BLaER1 treated with 17β-estradiol and CSF1 and Interleukin-3, amounts not matched to agents 10 nM and 100 nM (cell line): ENCODE measurements at regions not wholly inside any gene's neighbourhood (a gene's known extent, or its start where the extent isn't known, plus 50 kb on each side); places are given as distances from the start of the nearest gene placed in this dataset.

Experiments
- H3K27ac ChIP-seq, 11 experiments: shearing (Covaris generic); formaldehyde crosslinking; 2 replicates each; pipeline ENCODE4 v1.8.1; 2022
- H3K27me3 ChIP-seq, 11 experiments: shearing (Covaris generic); formaldehyde crosslinking; 2 replicates each; pipeline ENCODE4 v1.8.1; 2022
- H3K36me3 ChIP-seq, 11 experiments: shearing (Covaris generic); formaldehyde crosslinking; 2 replicates each; pipeline ENCODE4 v1.8.1; 2022
- H3K4me1 ChIP-seq, 10 experiments: shearing (Covaris generic); formaldehyde crosslinking; 2 replicates each; pipeline ENCODE4 v1.8.1; 2022
- H3K4me2 ChIP-seq, 11 experiments: shearing (Covaris generic); formaldehyde crosslinking; 2 replicates each; pipeline ENCODE4 v1.8.1; 2022
- H3K4me3 ChIP-seq, 10 experiments: shearing (Covaris generic); formaldehyde crosslinking; 2 replicates each; pipeline ENCODE4 v1.8.1; 2022
- H3K9ac ChIP-seq, 11 experiments: shearing (Covaris generic); formaldehyde crosslinking; 2 replicates each; pipeline ENCODE4 v1.8.1; 2022
- H3K9me3 ChIP-seq, 11 experiments: shearing (Covaris generic); formaldehyde crosslinking; replicated peaks in 1 of 11; 2 replicates each; pipeline ENCODE4 v1.8.1; 2022
- H4K20me1 ChIP-seq, 11 experiments: shearing (Covaris generic); formaldehyde crosslinking; 2 replicates each; pipeline ENCODE4 v1.8.1; 2022
- Cebpa-rat ChIP-seq, 11 experiments: shearing (Covaris generic); IDR thresholded peaks; 2 replicates each; pipeline ENCODE4 v1.8.1; 2022

DNA sequence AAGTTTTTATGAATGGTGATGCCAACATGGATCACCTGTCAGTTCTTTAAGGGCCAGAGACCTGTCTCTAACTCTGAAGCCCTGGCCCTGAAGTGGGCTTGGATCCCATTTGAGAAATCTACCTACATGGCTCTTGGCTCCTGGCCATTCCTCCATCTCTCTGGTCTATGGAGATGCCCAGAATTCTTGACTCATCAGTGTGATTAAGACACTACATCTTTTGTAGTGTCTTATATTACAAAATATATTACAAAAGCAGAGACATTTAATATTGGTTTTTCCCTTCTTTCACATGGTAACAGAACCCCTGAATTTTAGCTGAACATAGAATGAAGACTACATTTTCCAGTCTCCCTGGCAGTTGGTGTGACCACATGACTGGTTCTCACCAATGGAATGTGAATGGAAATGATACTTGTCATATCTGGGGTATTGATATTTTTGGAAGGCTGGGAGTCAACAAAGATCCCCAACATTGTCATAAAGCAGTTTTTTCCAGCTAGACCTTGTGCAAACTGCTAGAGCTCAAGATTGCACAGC lies 198.3 kb downstream of the SREK1 start:
- H3K36me3 ChIP-seq, result no peaks in the 10 kb centered on the region

DNA sequence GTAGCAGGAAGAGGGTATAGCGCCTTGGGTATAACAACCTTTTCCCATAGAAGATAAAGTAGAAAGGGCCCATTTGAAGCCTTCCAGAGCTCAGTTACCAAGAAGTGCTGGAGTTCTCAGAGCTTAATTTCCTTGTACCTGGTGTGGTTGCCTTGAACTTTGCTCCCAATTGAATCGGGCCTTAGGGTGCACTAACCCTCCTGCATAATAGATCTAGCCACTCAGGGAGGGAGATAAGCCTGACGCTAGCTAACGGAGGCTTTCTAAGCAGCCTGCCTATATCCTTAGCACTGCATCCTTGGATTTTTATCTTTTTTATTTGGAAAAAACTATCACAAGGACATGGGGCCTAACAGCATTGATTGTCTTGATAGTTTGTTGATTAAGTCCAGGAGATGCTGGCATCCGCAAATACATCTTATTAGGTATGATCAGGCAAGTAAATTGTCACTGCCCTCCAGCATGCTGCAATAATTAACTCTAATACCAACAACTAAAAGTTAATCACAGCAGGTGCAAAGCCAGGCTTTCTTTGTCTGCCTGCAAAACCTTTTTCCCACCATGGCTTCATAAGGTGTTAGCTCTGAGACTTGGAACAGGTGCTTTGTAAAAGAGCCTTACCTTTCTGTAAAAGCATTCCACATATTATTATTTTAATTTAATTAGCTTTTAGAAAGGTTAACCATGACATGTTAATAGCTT lies 199.4 kb downstream of the SREK1 start:
- Histone ChIP-seq H4K20me1 (no peaks in the 10 kb centered on the region), H3K9ac (no peak overlapping the region), H3K4me3 (no peak overlapping the region), H3K4me1 (peaks cover 0 to 30% (median 5%) of the 10 kb centered on the region in 10 experiments; a peak in 9 of 20 replicates), H3K36me3 (no peaks in the 10 kb centered on the region), H3K4me2 (no peak overlapping the region), H3K27me3 (no peaks in the 10 kb centered on the region), H3K9me3 (peaks cover 0 to 6% (median 0%) of the 10 kb centered on the region in 11 experiments; a peak in 1 of 22 replicates), H3K27ac (no peak overlapping the region)
- TF ChIP-seq Cebpa-rat (IDR thresholded peaks at IDR 0.05), result no peak

More for the DNA sequence above, 198.3 kb downstream of the SREK1 start:
- no peak overlapping the region for H3K4me2 ChIP-seq
- peaks cover 0 to 6% (median 0%) of the 10 kb centered on the region in 11 experiments; a peak in 1 of 22 replicates for H3K9me3 ChIP-seq
- no peak for TF ChIP-seq Cebpa-rat (IDR thresholded peaks at IDR 0.05)
- H3K4me3 ChIP-seq, result no peak overlapping the region
- no peak overlapping the region for H3K9ac ChIP-seq
- H3K27ac ChIP-seq, result no peak overlapping the region
- H3K4me1 ChIP-seq, result peaks cover 0 to 38% (median under 1%) of the 10 kb centered on the region in 10 experiments; a peak in 9 of 20 replicates
- H4K20me1 ChIP-seq, result no peaks in the 10 kb centered on the region
- H3K27me3 ChIP-seq, result no peaks in the 10 kb centered on the region

DNA sequence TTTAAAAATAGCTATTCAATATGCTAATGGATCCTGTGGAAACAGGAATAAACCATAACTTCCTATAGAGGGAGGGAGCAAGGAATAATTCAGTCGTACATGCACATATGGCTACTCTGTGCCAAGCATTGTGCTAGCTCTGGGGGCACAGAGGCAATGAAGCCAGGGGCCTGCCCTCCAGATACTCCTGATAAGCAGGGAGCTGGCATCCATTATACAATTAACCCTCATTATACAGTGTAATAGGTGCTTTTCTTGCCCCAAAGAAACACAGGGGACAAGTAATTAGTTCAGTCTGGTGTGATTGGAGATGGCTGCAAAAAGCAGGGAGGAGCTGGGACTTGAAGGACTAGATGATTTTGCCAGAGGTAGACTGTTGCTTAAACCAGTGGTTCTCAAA lies 200.4 kb downstream of the SREK1 start:
- no peak for TF ChIP-seq Cebpa-rat (IDR thresholded peaks at IDR 0.05)
- H3K9ac ChIP-seq, result no peak overlapping the region
- H3K9me3 ChIP-seq, result no peaks in the 10 kb centered on the region
- peaks cover 0 to 20% (median 5%) of the 10 kb centered on the region in 10 experiments; a peak in 9 of 20 replicates for H3K4me1 ChIP-seq
- H3K4me3 ChIP-seq, result no peak overlapping the region
- no peak overlapping the region for H3K27ac ChIP-seq
- H3K27me3 ChIP-seq, result no peaks in the 10 kb centered on the region
- no peak overlapping the region for H3K4me2 ChIP-seq
- no peaks in the 10 kb centered on the region for H3K36me3 ChIP-seq
- H4K20me1 ChIP-seq, result no peaks in the 10 kb centered on the region

DNA sequence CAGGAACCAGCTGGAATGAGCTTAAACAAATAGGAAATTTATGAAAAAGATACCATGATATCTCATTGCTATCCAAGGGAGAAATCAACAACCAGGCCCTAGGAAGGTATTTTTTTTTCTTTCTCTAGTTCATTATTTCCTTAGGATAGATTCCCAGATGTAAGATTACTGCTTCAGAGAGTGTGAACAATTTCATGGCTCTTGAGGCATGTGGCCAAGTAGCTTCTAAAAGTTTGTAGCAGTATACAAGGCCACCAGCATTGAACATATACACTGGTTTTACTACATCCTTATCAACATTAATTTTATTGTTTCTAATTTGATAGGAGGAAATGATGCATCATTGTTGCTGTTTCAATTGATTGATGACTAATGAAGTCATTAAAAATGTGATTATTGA lies 201.2 kb downstream of the SREK1 start:
- no peak overlapping the region for H3K27ac ChIP-seq
- no peak for TF ChIP-seq Cebpa-rat (IDR thresholded peaks at IDR 0.05)
- no peaks in the 10 kb centered on the region for H4K20me1 ChIP-seq
- no peaks in the 10 kb centered on the region for H3K27me3 ChIP-seq
- H3K4me3 ChIP-seq, result no peak overlapping the region
- H3K36me3 ChIP-seq, result no peaks in the 10 kb centered on the region
- peaks cover 0 to 19% (median 5%) of the 10 kb centered on the region in 10 experiments; a peak in 8 of 20 replicates for H3K4me1 ChIP-seq
- no peaks in the 10 kb centered on the region for H3K9me3 ChIP-seq
- no peak overlapping the region for H3K9ac ChIP-seq
- H3K4me2 ChIP-seq, result no peak overlapping the region

DNA sequence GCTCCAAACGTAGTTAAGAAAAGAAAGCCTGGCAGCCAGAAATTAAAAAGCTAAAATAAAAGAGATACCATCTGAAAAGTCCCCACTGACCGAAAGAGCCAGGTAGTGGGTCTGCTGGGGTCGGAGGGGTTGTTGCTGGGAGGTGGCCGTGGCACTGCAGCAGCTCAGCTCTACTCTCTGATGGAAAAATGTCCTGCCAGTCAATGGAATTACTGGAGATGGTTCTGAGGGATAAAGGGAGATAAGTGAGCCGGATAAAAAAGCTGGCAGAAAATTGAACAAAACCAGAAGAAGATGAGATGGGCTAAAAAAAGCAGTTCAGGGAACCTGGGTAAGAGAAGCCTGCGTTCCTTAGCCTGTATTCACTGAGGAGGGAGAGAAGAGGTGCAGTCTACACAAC lies 202.8 kb downstream of the SREK1 start:
- no peak overlapping the region for H3K27ac ChIP-seq
- TF ChIP-seq Cebpa-rat (IDR thresholded peaks at IDR 0.05), result no peak
- H3K4me3 ChIP-seq, result no peak overlapping the region

DNA sequence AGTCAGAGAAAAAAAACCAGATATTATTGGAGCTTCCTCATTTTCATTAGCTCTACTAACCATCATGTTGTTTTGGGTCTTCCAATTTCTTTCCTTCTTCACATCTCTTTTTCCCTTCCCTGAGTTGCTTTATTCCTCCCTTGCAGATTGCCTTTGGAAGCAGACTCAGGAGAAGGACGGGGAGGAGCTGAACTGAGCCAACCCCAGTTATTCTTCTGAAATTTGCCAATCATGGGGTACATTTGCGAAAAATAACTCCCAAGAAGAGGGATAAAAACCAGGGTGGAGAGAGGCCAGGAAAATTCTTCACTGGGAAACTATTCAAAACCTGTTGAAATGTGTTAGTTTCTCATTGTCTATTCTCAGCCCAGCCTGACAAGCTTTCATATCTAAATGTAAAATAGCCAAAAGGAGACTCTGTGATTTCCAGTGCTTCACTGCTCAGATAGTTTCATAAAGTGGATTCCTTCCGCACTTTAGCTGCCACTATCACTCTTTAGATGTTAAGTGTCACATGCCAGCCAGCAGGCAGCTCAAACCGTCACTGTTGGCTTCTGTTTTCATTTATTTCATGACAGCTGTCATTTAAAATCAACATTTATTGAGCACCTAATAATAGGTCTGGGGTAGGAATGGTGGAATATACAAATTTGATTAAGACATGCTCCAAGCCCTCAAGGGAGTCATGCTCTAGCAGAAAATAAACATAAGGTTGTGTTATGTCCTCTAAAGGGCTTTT lies 204.5 kb downstream of the SREK1 start:
- Histone ChIP-seq H3K4me1 (peaks cover 0 to 34% (median 8%) of the 10 kb centered on the region in 10 experiments; a peak in 11 of 20 replicates), H3K4me2 (no peak overlapping the region), H4K20me1 (no peaks in the 10 kb centered on the region), H3K36me3 (no peaks in the 10 kb centered on the region), H3K27ac (no peak overlapping the region), H3K9ac (no peak overlapping the region), H3K27me3 (no peaks in the 10 kb centered on the region), H3K9me3 (no peaks in the 10 kb centered on the region), H3K4me3 (no peak overlapping the region)
- no peak for TF ChIP-seq Cebpa-rat (IDR thresholded peaks at IDR 0.05)

More for the DNA sequence above, 202.8 kb downstream of the SREK1 start:
- no peak overlapping the region for H3K4me2 ChIP-seq
- no peaks in the 10 kb centered on the region for H3K9me3 ChIP-seq
- peaks cover 0 to 18% (median 8%) of the 10 kb centered on the region in 10 experiments; a peak in 11 of 20 replicates for H3K4me1 ChIP-seq
- no peaks in the 10 kb centered on the region for H3K36me3 ChIP-seq
- H3K27me3 ChIP-seq, result no peaks in the 10 kb centered on the region
- no peaks in the 10 kb centered on the region for H4K20me1 ChIP-seq
- H3K9ac ChIP-seq, result no peak overlapping the region

DNA sequence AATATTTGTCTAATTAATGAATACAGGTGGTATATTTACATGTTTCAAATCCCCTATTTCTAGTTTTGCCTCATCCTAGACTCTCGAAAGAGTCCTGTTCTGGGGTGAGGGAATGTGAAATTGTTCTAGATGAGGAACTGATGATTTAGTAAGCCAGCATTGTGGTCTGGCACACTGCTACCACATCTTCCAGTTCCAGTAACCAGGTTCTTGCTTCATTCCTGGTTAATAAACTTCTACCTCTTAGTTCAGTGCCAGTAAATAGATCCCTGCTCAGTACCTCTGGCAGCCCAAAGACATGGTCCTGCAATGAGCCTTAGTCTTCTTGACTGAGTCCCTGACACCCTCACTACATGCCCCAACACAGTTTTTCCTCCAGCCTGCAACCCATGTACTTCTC lies 207.7 kb downstream of the SREK1 start:
- Histone ChIP-seq H3K4me3 (no peak overlapping the region), H3K27ac (peak overlapping the region in 6 of 11 experiments; percentile 29 to 72 (median 64); a peak in 9 of 22 replicates), H4K20me1 (no peaks in the 10 kb centered on the region), H3K9me3 (no peaks in the 10 kb centered on the region), H3K9ac (peak overlapping the region in 4 of 11 experiments; percentile 25 to 53 (median 38); a peak in 4 of 22 replicates), H3K36me3 (no peaks in the 10 kb centered on the region), H3K27me3 (no peaks in the 10 kb centered on the region), H3K4me2 (peak overlapping the region in 5 of 11 experiments; percentile 23 to 84 (median 62); a peak in 10 of 22 replicates), H3K4me1 (peaks cover 0 to 58% (median 16%) of the 10 kb centered on the region in 10 experiments; a peak in 15 of 20 replicates)
- TF ChIP-seq Cebpa-rat (IDR thresholded peaks at IDR 0.05), result peak in 2 of 11 experiments; percentile 19 to 50; a peak in 1 of 22 replicates

DNA sequence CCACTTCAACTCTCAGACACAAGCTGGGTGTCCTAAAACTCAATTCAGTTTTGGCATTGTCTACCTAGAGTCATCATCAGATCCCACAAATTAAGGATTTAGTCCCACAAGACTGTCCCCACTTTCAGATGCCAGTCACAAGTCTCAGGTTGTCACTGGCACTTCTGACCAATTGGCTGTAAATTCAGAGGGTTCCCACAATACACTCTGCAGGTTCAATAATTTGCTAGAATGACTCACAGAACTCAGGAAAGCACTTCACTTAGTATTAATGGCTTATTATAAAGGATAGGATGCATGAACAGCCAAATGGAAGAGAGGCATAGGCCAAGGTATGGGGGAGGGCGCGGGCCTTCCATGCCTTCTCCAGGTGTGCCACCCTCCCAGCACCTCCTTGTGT lies 209.1 kb downstream of the SREK1 start:
- Histone ChIP-seq H4K20me1 (no peaks in the 10 kb centered on the region), H3K4me1 (peaks cover 0 to 58% (median 11%) of the 10 kb centered on the region in 10 experiments; a peak in 15 of 20 replicates), H3K27ac (peak overlapping the region in 2 of 11 experiments; percentile 60 to 72; a peak in 4 of 22 replicates), H3K9ac (no peak overlapping the region), H3K9me3 (no peaks in the 10 kb centered on the region), H3K27me3 (no peaks in the 10 kb centered on the region), H3K4me3 (no peak overlapping the region), H3K36me3 (no peaks in the 10 kb centered on the region), H3K4me2 (peak overlapping the region in 2 of 11 experiments; percentile 63 to 77; a peak in 3 of 22 replicates)
- TF ChIP-seq Cebpa-rat (IDR thresholded peaks at IDR 0.05), result no peak

DNA sequence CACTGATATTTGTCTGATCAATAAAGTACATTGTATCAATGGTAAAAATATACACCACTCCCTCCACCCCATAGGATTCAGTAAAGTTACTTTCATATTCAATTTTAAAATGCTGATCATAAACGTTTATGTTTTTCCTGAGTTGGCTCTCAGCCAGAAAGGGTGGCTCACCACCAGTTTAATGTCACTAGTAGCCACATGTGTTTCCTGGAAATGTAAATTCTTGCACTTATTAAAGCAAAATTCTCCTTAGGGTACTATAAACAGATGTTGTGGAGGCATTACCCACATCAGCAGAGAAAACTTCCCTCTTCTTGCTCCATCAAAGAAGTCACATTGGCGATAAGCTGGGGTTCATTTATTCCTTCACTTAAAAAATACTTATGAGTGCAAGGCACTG lies 210.3 kb downstream of the SREK1 start:
- no peak overlapping the region for H3K9ac ChIP-seq
- H3K9me3 ChIP-seq, result no peaks in the 10 kb centered on the region
- no peaks in the 10 kb centered on the region for H3K27me3 ChIP-seq
- H3K4me2 ChIP-seq, result peak overlapping the region in 5 of 11 experiments; percentile 1 to 77 (median 27); a peak in 10 of 22 replicates
- no peak for TF ChIP-seq Cebpa-rat (IDR thresholded peaks at IDR 0.05)
- no peak overlapping the region for H3K4me3 ChIP-seq
- H3K36me3 ChIP-seq, result no peaks in the 10 kb centered on the region
- peaks cover 0 to 58% (median 11%) of the 10 kb centered on the region in 10 experiments; a peak in 15 of 20 replicates for H3K4me1 ChIP-seq
- H3K27ac ChIP-seq, result peak overlapping the region in 4 of 11 experiments; percentile 14 to 60 (median 50); a peak in 5 of 22 replicates
- H4K20me1 ChIP-seq, result no peaks in the 10 kb centered on the region
